ENCODE measurements at regions not wholly inside any gene's neighbourhood (a gene's known extent, or its start where the extent isn't known, plus 50 kb on each side); places are given as distances from the start of the nearest gene placed in this dataset.

- no peak overlapping the region for H3K4ac ChIP-seq (ENCODE audit: low read depth, low read length)
- no peak overlapping the region for H2BK20ac ChIP-seq (ENCODE audit: low read depth, low read length)
- no peaks in the 10 kb centered on the region for H3K9me3 ChIP-seq (ENCODE audit: control insufficient read depth, insufficient read depth, low read length)
- no peak overlapping the region for H3K4me3 ChIP-seq (ENCODE audit: insufficient read depth, low read depth, low read length)
- H3K27me3 ChIP-seq (ENCODE audit: control insufficient read depth, insufficient read depth, low read length) = no peaks in the 10 kb centered on the region
- dilution Hi-C loops (cut with HindIII; ENCODE audit: low sequenced_read_pairs, unreplicated experiment) = no loop called here
- H3K4me1 ChIP-seq (ENCODE audit: control insufficient read depth, insufficient read depth, low read length) = no peaks in the 10 kb centered on the region
- H3K9me1 ChIP-seq (ENCODE audit: insufficient read depth, low read length) = no peaks in the 10 kb centered on the region
- H2BK15ac ChIP-seq (ENCODE audit: low read depth, low read length) = no peak overlapping the region
- no peak overlapping the region for H4K8ac ChIP-seq (ENCODE audit: low read depth in 2 of 2, low read length in 2 of 2)
- no peak overlapping the region for H3K27ac ChIP-seq (ENCODE audit: insufficient read depth, low read length)
- no peaks in the 10 kb centered on the region for H4K20me1 ChIP-seq (ENCODE audit: insufficient read depth, low read length)
- in situ Hi-C loops (cut with MboI; ENCODE audit: low sequenced_read_pairs) = no loop called here
- H2BK120ac ChIP-seq (ENCODE audit: low read depth, low read length) = no peak overlapping the region
- DNase-seq (no peak), ATAC-seq (ENCODE audit: low read depth) (no peak)
- no peak overlapping the region for H2AK9ac ChIP-seq (replicated peaks; ENCODE audit: low read depth, low read length, poor library complexity)
- ChIA-PET CTCF (no interaction called here), POLR2A (ENCODE audit: unreplicated experiment) (no interaction called here)
- WGBS, 2 experiments (ENCODE audit: extremely low coverage in 2 of 2, insufficient read length in 1 of 2) = no CpG with 5 or more reads among the region's 3 CpGs
- H3K23ac ChIP-seq (ENCODE audit: low read depth, low read length) = no peak overlapping the region
- H3K9ac ChIP-seq (ENCODE audit: low read depth, low read length) = no peak overlapping the region
- no peak overlapping the region for H4K5ac ChIP-seq (ENCODE audit: low read depth, low read length)
- no peaks in the 10 kb centered on the region for H3K79me1 ChIP-seq (ENCODE audit: low read depth in 1 of 2, low read length in 2 of 2)
- H3K36me3 ChIP-seq (ENCODE audit: control insufficient read depth, insufficient read depth, low read length) = no peaks in the 10 kb centered on the region
- H3K14ac ChIP-seq (replicated peaks; ENCODE audit: low read depth, low read length) = no peak overlapping the region
- H2AFZ ChIP-seq (replicated peaks; ENCODE audit: low read length, poor library complexity) = no peak overlapping the region
- H4K91ac ChIP-seq (ENCODE audit: insufficient read depth, low read depth, low read length) = no peak overlapping the region
- no peak overlapping the region for H3K18ac ChIP-seq (ENCODE audit: low read depth, low read length)
- no peak overlapping the region for H2BK5ac ChIP-seq (ENCODE audit: low read depth, low read length, poor library complexity, severe bottlenecking)
- no peak overlapping the region for H2AK5ac ChIP-seq (ENCODE audit: low read depth, low read length)
- intact Hi-C loops (cut with micrococcal nuclease) = no loop called here
- TF ChIP-seq CTCF (conservative IDR thresholded peaks at IDR 0.05; ENCODE audit: low read depth, low read length) = no peak
- no peak for TF ChIP-seq BHLHE40 (IDR thresholded peaks at IDR 0.05; ENCODE audit: low read depth, low read length)
- no peak for TF ChIP-seq MXI1 (IDR thresholded peaks at IDR 0.05; ENCODE audit: borderline replicate concordance, low read depth, low read length)
- no peak for TF ChIP-seq CHD1 (IDR thresholded peaks at IDR 0.05; ENCODE audit: low read depth, low read length)
- no peak for TF ChIP-seq USF2 (IDR thresholded peaks at IDR 0.05; ENCODE audit: low read depth, low read length)
- no peak for TF ChIP-seq ELK1 (IDR thresholded peaks at IDR 0.05; ENCODE audit: borderline replicate concordance, low read depth, low read length)
- TF ChIP-seq MAZ (IDR thresholded peaks at IDR 0.05; ENCODE audit: borderline replicate concordance, low read depth, low read length) = no peak
- TF ChIP-seq CEBPB (IDR thresholded peaks at IDR 0.05; ENCODE audit: low read depth, low read length) = no peak
- no peak for TF ChIP-seq RAD21 (IDR thresholded peaks at IDR 0.05; ENCODE audit: low read length)
- no peak for TF ChIP-seq RCOR1 (IDR thresholded peaks at IDR 0.05; ENCODE audit: insufficient replicate concordance, low read length)
- TF ChIP-seq MAFK (IDR thresholded peaks at IDR 0.05; ENCODE audit: low read depth, low read length) = no peak
- TF ChIP-seq RFX5 (IDR thresholded peaks at IDR 0.05; ENCODE audit: low read depth, low read length) = no peak
- no peak for TF ChIP-seq NFE2L2 (IDR thresholded peaks at IDR 0.05; ENCODE audit: low read depth, low read length)
- TF ChIP-seq FOS (IDR thresholded peaks at IDR 0.05; ENCODE audit: low read depth, low read length) = no peak
- TF ChIP-seq SMC3 (IDR thresholded peaks at IDR 0.05; ENCODE audit: low read depth, low read length) = no peak
- no peak for TF ChIP-seq POLR2A (IDR thresholded peaks at IDR 0.05; ENCODE audit: low read depth, low read length)
- H3K56ac ChIP-seq (ENCODE audit: extremely low read depth, insufficient read depth, low read length) = no peak overlapping the region
- no peak overlapping the region for H3K4me2 ChIP-seq (ENCODE audit: low read depth, low read length)
- no TSS peak for BruUV-seq (replicated peaks)
Measured at GRCh38 chr12:77401064-77401769, 335.8 kb upstream of the E2F7 start.

Measured in IMR-90 (cell line).